Omental fat pad (tissue), 3 donors: ENCODE measurements at regions not wholly inside any gene's neighbourhood (a gene's known extent, or its start where the extent isn't known, plus 50 kb on each side); places are given as distances from the start of the nearest gene placed in this dataset.

Experiments used
- ATAC-seq: fragments of 150-250 bp; one replicate; pipeline ENCODE4 v1.9.1; 2016; ENCODE audit warnings: mild to moderate bottlenecking, moderate library complexity; ENCODE audit not compliant: low FRiP score
- DNase-seq: peaks from one replicate; pipeline ENCODE4 v3.0.0-alpha.2; 2019; ENCODE audit warnings: low spot score
- TF ChIP-seq, protein P1 (sequence below), 3 donors: fragments of 450-650 bp; IDR thresholded peaks; one replicate each; pipeline ENCODE4 v1.5.1; 2016 to 2017; ENCODE audit warnings: antibody characterized with exemption in 3 of 3, mild to moderate bottlenecking in 3 of 3, moderate library complexity in 2 of 3

- no peak for ATAC-seq
- TF ChIP-seq, protein P1, sequence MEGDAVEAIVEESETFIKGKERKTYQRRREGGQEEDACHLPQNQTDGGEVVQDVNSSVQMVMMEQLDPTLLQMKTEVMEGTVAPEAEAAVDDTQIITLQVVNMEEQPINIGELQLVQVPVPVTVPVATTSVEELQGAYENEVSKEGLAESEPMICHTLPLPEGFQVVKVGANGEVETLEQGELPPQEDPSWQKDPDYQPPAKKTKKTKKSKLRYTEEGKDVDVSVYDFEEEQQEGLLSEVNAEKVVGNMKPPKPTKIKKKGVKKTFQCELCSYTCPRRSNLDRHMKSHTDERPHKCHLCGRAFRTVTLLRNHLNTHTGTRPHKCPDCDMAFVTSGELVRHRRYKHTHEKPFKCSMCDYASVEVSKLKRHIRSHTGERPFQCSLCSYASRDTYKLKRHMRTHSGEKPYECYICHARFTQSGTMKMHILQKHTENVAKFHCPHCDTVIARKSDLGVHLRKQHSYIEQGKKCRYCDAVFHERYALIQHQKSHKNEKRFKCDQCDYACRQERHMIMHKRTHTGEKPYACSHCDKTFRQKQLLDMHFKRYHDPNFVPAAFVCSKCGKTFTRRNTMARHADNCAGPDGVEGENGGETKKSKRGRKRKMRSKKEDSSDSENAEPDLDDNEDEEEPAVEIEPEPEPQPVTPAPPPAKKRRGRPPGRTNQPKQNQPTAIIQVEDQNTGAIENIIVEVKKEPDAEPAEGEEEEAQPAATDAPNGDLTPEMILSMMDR (IDR thresholded peaks at IDR 0.05): no peak
- no peak for DNase-seq
Observed at GRCh38 chr1:38371505-38371844, 324.9 kb upstream of the POU3F1 start.

DNA sequence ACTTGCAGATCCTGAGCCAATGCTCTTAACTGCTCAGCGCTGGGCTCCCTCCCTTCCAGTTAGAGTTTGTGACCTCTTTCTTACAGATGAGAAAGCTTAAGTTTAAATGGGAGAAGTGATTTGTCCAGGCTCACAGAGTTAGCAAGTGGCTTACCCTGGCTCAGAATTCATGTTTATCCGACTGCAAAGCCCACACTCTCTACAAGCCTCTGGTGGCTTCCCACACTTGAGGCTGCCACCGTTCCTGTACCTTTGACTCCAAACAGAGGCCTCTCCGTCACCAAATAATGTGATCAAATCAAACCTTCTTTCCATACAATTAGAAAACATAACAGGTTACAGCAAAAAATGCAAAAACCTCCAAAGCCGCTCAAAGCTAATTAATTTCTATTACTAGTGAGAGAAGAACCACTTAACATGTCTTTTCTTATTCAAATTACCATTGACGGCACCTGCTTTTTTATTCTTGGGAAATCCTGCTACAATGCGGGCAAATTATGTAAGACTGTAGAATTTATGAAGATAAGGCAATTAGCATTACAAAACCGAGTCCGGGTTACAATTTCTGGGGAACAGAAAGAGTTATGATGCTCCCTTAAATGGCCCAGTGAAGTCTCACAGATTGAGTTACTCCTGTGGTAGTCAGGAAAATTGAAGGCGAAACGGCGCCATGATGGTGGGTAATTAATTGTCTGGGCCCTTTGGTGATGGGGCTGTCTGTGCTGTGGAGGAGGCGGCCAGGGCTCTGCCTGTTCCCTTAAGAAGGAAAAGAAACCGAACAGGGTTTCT lies 324.3 kb upstream of the POU3F1 start:
- ATAC-seq (no peak), DNase-seq (no peak)
- TF ChIP-seq, protein P1 (IDR thresholded peaks at IDR 0.05): no peak

- ATAC-seq (no peak), DNase-seq (no peak)
- TF ChIP-seq, protein P1 (IDR thresholded peaks at IDR 0.05): no peak
Observed at GRCh38 chr1:38365242-38365641, 318.6 kb upstream of the POU3F1 start.

GRCh38 chr1:38361566-38361965 lies 315.0 kb upstream of the POU3F1 start:
- DNase-seq: no peak
- no peak for ATAC-seq
- TF ChIP-seq, protein P1 (IDR thresholded peaks at IDR 0.05): no peak

GRCh38 chr1:38360807-38361206 lies 314.2 kb upstream of the POU3F1 start:
- no peak for DNase-seq
- no peak for ATAC-seq
- TF ChIP-seq, protein P1 (IDR thresholded peaks at IDR 0.05): no peak

- no peak for DNase-seq
- TF ChIP-seq, protein P1 (IDR thresholded peaks at IDR 0.05): no peak
- ATAC-seq: no peak
Observed at GRCh38 chr1:38353956-38354355, 307.4 kb upstream of the POU3F1 start.

- ATAC-seq: no peak
- DNase-seq: no peak
- TF ChIP-seq, protein P1 (IDR thresholded peaks at IDR 0.05): no peak
Observed at GRCh38 chr1:38352869-38353268, 306.3 kb upstream of the POU3F1 start.
